Keratinocyte (primary cell): ENCODE measurements at regions not wholly inside any gene's neighbourhood (a gene's known extent, or its start where the extent isn't known, plus 50 kb on each side); places are given as distances from the start of the nearest gene placed in this dataset.

Source experiments
- DNase-seq: peaks from one replicate; pipeline ENCODE4 v3.0.0-alpha.2; 2011; ENCODE audit warnings: low read depth, missing footprints, low spot score
- FAIRE-seq: peaks from 2 replicates; lab custom pipeline; 2011; peaks lifted over from hg19 to GRCh38; lab: Jason Lieb, UNC
- H2AFZ ChIP-seq: 2 replicates; pipeline ENCODE4 v1.6.0; 2012; ENCODE audit warnings: low read length, control low read depth, inconsistent platforms; ENCODE audit not compliant: control insufficient read depth
- H3K27ac ChIP-seq: 2 replicates; pipeline ENCODE4 v1.5.1; 2011; ENCODE audit warnings: low read length; ENCODE audit not compliant: control insufficient read depth, insufficient read depth
- H3K27me3 ChIP-seq: 3 replicates; pipeline ENCODE4 v1.6.0; 2011; ENCODE audit warnings: low read length; ENCODE audit not compliant: control insufficient read depth, insufficient read depth; ENCODE audit errors: extremely low read depth
- H3K36me3 ChIP-seq, 2 experiments: 2 replicates in 1 of 2; 3 replicates in 1 of 2; pipeline ENCODE4 v1.5.1; 2011; ENCODE audit warnings: low read length in 2 of 2, mild to moderate bottlenecking in 1 of 2; ENCODE audit not compliant: control insufficient read depth in 2 of 2, insufficient read depth in 2 of 2; ENCODE audit errors: extremely low read depth in 1 of 2
- H3K4me1 ChIP-seq: 3 replicates; pipeline ENCODE4 v1.5.1; 2011; ENCODE audit warnings: low read length; ENCODE audit not compliant: control insufficient read depth, insufficient read depth; ENCODE audit errors: extremely low read depth
- H3K4me2 ChIP-seq: 3 replicates; pipeline ENCODE4 v1.6.0; 2011; ENCODE audit warnings: low read depth, low read length; ENCODE audit not compliant: control insufficient read depth, insufficient read depth; ENCODE audit errors: extremely low read depth
- H3K4me3 ChIP-seq, 3 experiments: fragments of 200-600 bp in 1 of 3; sonication (generic) in 1 of 3; 2 replicates in 2 of 3; 3 replicates in 1 of 3; pipeline ENCODE4 v1.5.1; 2011 to 2016; ENCODE audit warnings: low read length in 3 of 3, mild to moderate bottlenecking in 3 of 3, control low read depth in 2 of 3, inconsistent platforms in 1 of 3, low read depth in 1 of 3, mixed read lengths in 1 of 3, mixed run types in 1 of 3, moderate library complexity in 1 of 3; ENCODE audit not compliant: control insufficient read depth in 2 of 3, insufficient read depth in 2 of 3; ENCODE audit errors: extremely low read depth in 1 of 3
- H3K79me2 ChIP-seq: 2 replicates; pipeline ENCODE4 v1.6.0; 2012; ENCODE audit warnings: low read length; ENCODE audit not compliant: control insufficient read depth, insufficient read depth
- H3K9ac ChIP-seq: 3 replicates; pipeline ENCODE4 v1.6.0; 2011; ENCODE audit warnings: low read length; ENCODE audit not compliant: control insufficient read depth, insufficient read depth; ENCODE audit errors: extremely low read depth
- H3K9me1 ChIP-seq: 3 replicates; pipeline ENCODE4 v1.6.0; 2011; ENCODE audit warnings: low read length; ENCODE audit not compliant: control insufficient read depth, insufficient read depth; ENCODE audit errors: extremely low read depth
- H3K9me3 ChIP-seq: 2 replicates; pipeline ENCODE4 v1.5.1; 2012; ENCODE audit warnings: low read depth, low read length; ENCODE audit not compliant: control insufficient read depth
- H4K20me1 ChIP-seq: 3 replicates; pipeline ENCODE4 v1.6.0; 2011; ENCODE audit warnings: low read length; ENCODE audit not compliant: control insufficient read depth, insufficient read depth; ENCODE audit errors: extremely low read depth
- EZH2 ChIP-seq: IDR thresholded peaks from one replicate; pipeline ENCODE4 v1.6.1; 2012; ENCODE audit warnings: inconsistent platforms, mild to moderate bottlenecking, low read length, moderate library complexity
- dilution Hi-C: fragments of 300-500 bp; cut with MboI; formaldehyde crosslinking; loops from one replicate; pipeline ENCODE4 v1.7.0; 2020; ENCODE audit warnings: low sequenced_read_pairs; ENCODE audit not compliant: extremely low pct_ligation_motif_present
- TF ChIP-seq, protein P1 (sequence below), 3 experiments: IDR thresholded peaks in 1 of 3; conservative IDR thresholded peaks in 1 of 3; optimal IDR thresholded peaks in 1 of 3; 2 replicates in 2 of 3; 3 replicates in 1 of 3; pipeline versions ENCODE3 to v1.5.1; 2011; ENCODE audit warnings: low read length in 3 of 3, mild to moderate bottlenecking in 3 of 3, moderate library complexity in 2 of 3, control low read depth in 1 of 3, inconsistent platforms in 1 of 3; ENCODE audit not compliant: insufficient read depth in 2 of 3; ENCODE audit errors: extremely low read depth in 1 of 3

DNA sequence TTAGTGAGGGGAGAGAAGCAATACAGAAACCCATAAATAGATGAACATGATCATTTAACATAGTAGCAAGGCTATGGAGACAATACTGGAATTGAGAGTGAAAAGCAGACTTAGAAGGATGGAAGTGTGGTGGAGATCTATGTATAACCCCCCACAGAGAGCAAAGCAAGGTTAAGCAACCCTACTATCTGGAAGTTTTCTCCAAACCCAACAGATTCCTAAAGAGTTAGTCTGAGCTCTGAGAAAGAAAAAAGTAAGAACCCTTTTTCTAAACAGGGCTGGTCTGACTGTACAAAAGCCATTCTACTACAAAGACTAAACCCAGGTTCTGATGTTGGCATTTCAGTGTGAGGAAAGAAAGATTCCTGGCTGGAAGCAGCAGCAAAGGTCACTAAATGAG, 153.2 kb downstream of the WNT5A start:
- H3K4me1 ChIP-seq, result no peaks in the 10 kb centered on the region
- no peaks in the 10 kb centered on the region for H3K27me3 ChIP-seq
- no peaks in the 10 kb centered on the region for H4K20me1 ChIP-seq
- FAIRE-seq, result no peak
- H3K4me2 ChIP-seq, result no peak overlapping the region
- dilution Hi-C loops, result no loop called here
- H3K79me2 ChIP-seq, result no peaks in the 10 kb centered on the region
- H3K9ac ChIP-seq, result no peak overlapping the region
- H3K9me3 ChIP-seq, result no peaks in the 10 kb centered on the region
- no peak for TF ChIP-seq EZH2
- TF ChIP-seq, protein P1, sequence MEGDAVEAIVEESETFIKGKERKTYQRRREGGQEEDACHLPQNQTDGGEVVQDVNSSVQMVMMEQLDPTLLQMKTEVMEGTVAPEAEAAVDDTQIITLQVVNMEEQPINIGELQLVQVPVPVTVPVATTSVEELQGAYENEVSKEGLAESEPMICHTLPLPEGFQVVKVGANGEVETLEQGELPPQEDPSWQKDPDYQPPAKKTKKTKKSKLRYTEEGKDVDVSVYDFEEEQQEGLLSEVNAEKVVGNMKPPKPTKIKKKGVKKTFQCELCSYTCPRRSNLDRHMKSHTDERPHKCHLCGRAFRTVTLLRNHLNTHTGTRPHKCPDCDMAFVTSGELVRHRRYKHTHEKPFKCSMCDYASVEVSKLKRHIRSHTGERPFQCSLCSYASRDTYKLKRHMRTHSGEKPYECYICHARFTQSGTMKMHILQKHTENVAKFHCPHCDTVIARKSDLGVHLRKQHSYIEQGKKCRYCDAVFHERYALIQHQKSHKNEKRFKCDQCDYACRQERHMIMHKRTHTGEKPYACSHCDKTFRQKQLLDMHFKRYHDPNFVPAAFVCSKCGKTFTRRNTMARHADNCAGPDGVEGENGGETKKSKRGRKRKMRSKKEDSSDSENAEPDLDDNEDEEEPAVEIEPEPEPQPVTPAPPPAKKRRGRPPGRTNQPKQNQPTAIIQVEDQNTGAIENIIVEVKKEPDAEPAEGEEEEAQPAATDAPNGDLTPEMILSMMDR (optimal IDR thresholded peaks at IDR 0.05 in 1 of 3, IDR thresholded peaks at IDR 0.05 in 1 of 3, conservative IDR thresholded peaks at IDR 0.05 in 1 of 3; ENCODE audit: extremely low read depth in 1 of 3, insufficient read depth in 2 of 3, low read length in 3 of 3), result no peak
- H3K36me3 ChIP-seq, result no peaks in the 10 kb centered on the region
- H3K4me3 ChIP-seq, result no peak overlapping the region
- no peak overlapping the region for H2AFZ ChIP-seq
- DNase-seq, result no peak
- H3K9me1 ChIP-seq, result no peaks in the 10 kb centered on the region
- H3K27ac ChIP-seq, result no peak overlapping the region

DNA sequence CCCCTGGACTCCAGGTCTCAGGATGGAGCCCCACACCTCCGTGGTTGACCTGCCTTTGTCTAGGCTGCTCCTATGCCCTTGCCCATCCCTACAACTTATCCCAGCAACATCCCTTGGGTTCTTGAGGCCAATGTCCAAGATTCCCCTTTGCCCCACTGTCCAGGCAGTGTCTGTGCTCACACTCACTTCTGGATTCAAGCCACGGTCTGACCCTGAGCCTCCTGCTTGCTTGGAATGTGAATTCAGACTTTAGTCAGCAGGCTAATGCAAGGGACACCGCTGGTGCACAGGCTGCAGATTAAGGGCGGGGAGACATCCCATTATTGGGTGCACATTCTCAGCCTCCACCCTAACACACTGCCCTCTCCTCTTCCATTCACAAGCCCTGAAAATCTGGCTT, 154.1 kb downstream of the WNT5A start:
- Histone ChIP-seq H3K27me3 (no peaks in the 10 kb centered on the region), H4K20me1 (no peaks in the 10 kb centered on the region), H3K9ac (no peak overlapping the region), H3K4me2 (no peak overlapping the region), H3K27ac (no peak overlapping the region), H3K9me3 (no peaks in the 10 kb centered on the region), H3K36me3 (no peaks in the 10 kb centered on the region), H3K9me1 (no peaks in the 10 kb centered on the region), H2AFZ (no peak overlapping the region), H3K4me1 (no peaks in the 10 kb centered on the region), H3K79me2 (no peaks in the 10 kb centered on the region), H3K4me3 (no peak overlapping the region)
- no peak for TF ChIP-seq EZH2
- TF ChIP-seq, protein P1 (optimal IDR thresholded peaks at IDR 0.05 in 1 of 3, IDR thresholded peaks at IDR 0.05 in 1 of 3, conservative IDR thresholded peaks at IDR 0.05 in 1 of 3; ENCODE audit: extremely low read depth in 1 of 3, insufficient read depth in 2 of 3, low read length in 3 of 3), result no peak
- FAIRE-seq (no peak), DNase-seq (no peak)
- dilution Hi-C loops, result no loop called here
